Transverse colon (tissue), 4 donors: ENCODE measurements at regions not wholly inside any gene's neighbourhood (a gene's known extent, or its start where the extent isn't known, plus 50 kb on each side); places are given as distances from the start of the nearest gene placed in this dataset.

Experiments used
- DNase-seq: peaks from one replicate; pipeline ENCODE4 v3.0.0-alpha.2; 2019
- H3K27ac ChIP-seq, 4 donors: fragments of 200-600 bp; sonication (generic); 2 replicates each; pipeline ENCODE4 v1.5.1; 2016 to 2018; ENCODE audit warnings: inconsistent platforms in 4 of 4
- H3K27me3 ChIP-seq: fragments of 200-600 bp; sonication (generic); 2 replicates; pipeline ENCODE4 v1.5.1; 2017; ENCODE audit warnings: inconsistent platforms
- H3K36me3 ChIP-seq, 4 donors: fragments of 200-600 bp; sonication (generic); 2 replicates each; pipeline ENCODE4 v1.5.1; 2017 to 2019; ENCODE audit warnings: inconsistent platforms in 4 of 4
- H3K4me1 ChIP-seq, 4 donors: fragments of 200-600 bp; sonication (generic); 2 replicates each; pipeline ENCODE4 v1.5.1; 2017 to 2020; ENCODE audit warnings: inconsistent platforms in 4 of 4
- H3K4me3 ChIP-seq, 4 donors: fragments of 200-600 bp; sonication (generic); 1 replicate in 1 of 4; 2 replicates in 3 of 4; pipeline versions ENCODE4 v1.5.1 to v1.6.1; 2017 to 2019; ENCODE audit warnings: inconsistent platforms in 4 of 4
- H3K9me3 ChIP-seq, 2 donors: fragments of 200-600 bp; sonication (generic); 2 replicates each; pipeline ENCODE4 v1.5.1; 2017 to 2019; ENCODE audit warnings: inconsistent platforms in 2 of 2
- CTCF ChIP-seq, 5 experiments: fragments of 200-600 bp in 3 of 5; fragments of 450-650 bp in 2 of 5; sonication (generic) in 3 of 5; IDR thresholded peaks; 1 replicate in 2 of 5; 2 replicates in 3 of 5; pipeline ENCODE4 v1.5.1; 2016 to 2017; ENCODE audit warnings: antibody characterized with exemption in 5 of 5, inconsistent platforms in 3 of 5, mild to moderate bottlenecking in 2 of 5, moderate library complexity in 1 of 5
- EP300 ChIP-seq: sonication (generic); formaldehyde crosslinking; IDR thresholded peaks from one replicate; pipeline ENCODE4 v1.6.1; 2017; ENCODE audit warnings: antibody characterized with exemption, low read depth
- POLR2A ChIP-seq: fragments of 450-650 bp; IDR thresholded peaks from one replicate; pipeline ENCODE4 v1.6.1; 2016; ENCODE audit warnings: antibody characterized with exemption, mild to moderate bottlenecking, moderate library complexity
- POLR2AphosphoS5 ChIP-seq, 3 donors: sonication (generic); formaldehyde crosslinking; IDR thresholded peaks; one replicate each; pipeline ENCODE4 v1.6.1; 2016; ENCODE audit warnings: antibody characterized with exemption in 3 of 3
- WGBS, 2 donors: methylation state at CpG; one replicate each; pipeline ENCODE4 v1.1.5; 2018; ENCODE audit warnings: low coverage in 1 of 2; 5-methylcytosine and 5-hydroxymethylcytosine counted together
- in situ Hi-C, 4 donors: fragments of 200-750 bp; cut with MboI; loops; one replicate each; pipeline versions ENCODE4 v1.15.0 to v1.15.1; 2017; ENCODE audit warnings: low sequenced_read_pairs in 3 of 4, low pct_ligation_motif_present in 1 of 4, low pct_unique_long_range_greater_than_20kb in 1 of 4
- intact Hi-C: fragments of 100-400 bp; cut with DNase I; formaldehyde crosslinking; loops from one replicate; pipeline ENCODE4 v1.15.1; 2023; ENCODE audit warnings: low total_unique reads

GRCh38 chr13:62781866-62782265 is 1366.2 kb upstream of the PCDH20 start:
- H3K4me1 ChIP-seq, result no peaks in the 10 kb centered on the region
- H3K4me3 ChIP-seq, result no peak overlapping the region
- TF ChIP-seq CTCF (IDR thresholded peaks at IDR 0.05) (no peak), POLR2AphosphoS5 (IDR thresholded peaks at IDR 0.05) (no peak), EP300 (no peak), POLR2A (no peak)
- intact Hi-C loops (no loop called here), in situ Hi-C loops (no loop called here)
- no peak for DNase-seq
- WGBS, 2 donors, result 73 to 74% methylated on average over 1 of the region's 1 CpG
- H3K27me3 ChIP-seq, result no peaks in the 10 kb centered on the region
- no peaks in the 10 kb centered on the region for H3K36me3 ChIP-seq
- no peaks in the 10 kb centered on the region for H3K9me3 ChIP-seq
- no peak overlapping the region for H3K27ac ChIP-seq

GRCh38 chr13:62779161-62779560 is 1363.5 kb upstream of the PCDH20 start:
- Histone ChIP-seq H3K4me1 (no peaks in the 10 kb centered on the region), H3K4me3 (no peak overlapping the region), H3K36me3 (no peaks in the 10 kb centered on the region), H3K27ac (no peak overlapping the region), H3K27me3 (no peaks in the 10 kb centered on the region), H3K9me3 (no peaks in the 10 kb centered on the region)
- in situ Hi-C loops (no loop called here), intact Hi-C loops (no loop called here)
- 73 to 76% methylated on average over 2 to 6 of the region's 6 CpGs for WGBS, 2 donors
- no peak for DNase-seq
- TF ChIP-seq POLR2A, result no peak
- TF ChIP-seq EP300, result no peak
- no peak for TF ChIP-seq CTCF (IDR thresholded peaks at IDR 0.05)
- TF ChIP-seq POLR2AphosphoS5 (IDR thresholded peaks at IDR 0.05), result no peak

GRCh38 chr13:62767473-62767872 is 1351.8 kb upstream of the PCDH20 start:
- whole genome bisulfite sequencing, 2 donors, result 72 to 87% methylated on average over 3 to 9 of the region's 9 CpGs
- Histone ChIP-seq H3K27ac (no peak overlapping the region), H3K9me3 (no peaks in the 10 kb centered on the region), H3K4me1 (no peaks in the 10 kb centered on the region), H3K4me3 (no peak overlapping the region), H3K27me3 (no peaks in the 10 kb centered on the region), H3K36me3 (no peaks in the 10 kb centered on the region)
- in situ Hi-C loops (no loop called here), intact Hi-C loops (no loop called here)
- TF ChIP-seq POLR2AphosphoS5 (IDR thresholded peaks at IDR 0.05) (no peak), POLR2A (no peak), EP300 (no peak), CTCF (IDR thresholded peaks at IDR 0.05) (no peak)
- no peak for DNase-seq

GRCh38 chr13:62760724-62761123 is 1345.1 kb upstream of the PCDH20 start:
- H3K4me1 ChIP-seq, result no peaks in the 10 kb centered on the region
- H3K36me3 ChIP-seq, result no peaks in the 10 kb centered on the region
- no peak overlapping the region for H3K4me3 ChIP-seq
- H3K27me3 ChIP-seq, result no peaks in the 10 kb centered on the region
- no peaks in the 10 kb centered on the region for H3K9me3 ChIP-seq
- in situ Hi-C loops, result no loop called here
- no peak for DNase-seq
- WGBS, 2 donors, result 17 to 56% methylated on average over 1 of the region's 1 CpG
- intact Hi-C loops, result no loop called here
- H3K27ac ChIP-seq, result no peak overlapping the region
- TF ChIP-seq CTCF (IDR thresholded peaks at IDR 0.05) (no peak), EP300 (no peak), POLR2A (no peak), POLR2AphosphoS5 (IDR thresholded peaks at IDR 0.05) (no peak)
